ENCODE measurements at regions not wholly inside any gene's neighbourhood (a gene's known extent, or its start where the extent isn't known, plus 50 kb on each side); places are given as distances from the start of the nearest gene placed in this dataset.

DNA sequence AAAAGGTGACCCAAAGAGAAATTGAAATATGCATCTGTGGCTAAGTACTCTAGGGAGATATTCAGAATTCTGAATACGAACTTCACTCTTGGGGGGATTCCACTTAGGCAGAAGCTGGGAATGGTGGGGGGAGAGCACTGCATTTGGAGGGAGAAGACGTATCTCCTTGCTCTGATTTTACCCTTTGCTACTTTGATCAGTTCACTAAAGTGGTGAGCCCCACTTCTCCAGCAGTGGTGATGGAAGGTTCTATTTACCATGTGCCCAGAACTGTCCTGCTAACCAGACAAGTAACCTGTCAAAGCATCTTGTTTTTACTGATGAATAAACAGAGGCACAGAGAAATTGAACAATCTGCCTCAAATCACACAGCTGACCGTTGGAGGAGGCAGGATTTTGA is 483.4 kb downstream of the SIPA1L2 start:
- Histone ChIP-seq H4K20me1 (ENCODE audit: insufficient read depth) (no peaks in the 10 kb centered on the region), H3K79me2 (replicated peaks; ENCODE audit: insufficient read depth, low read length) (no peaks in the 10 kb centered on the region), H3K36me3 (ENCODE audit: insufficient read depth, low read length) (no peaks in the 10 kb centered on the region), H3K27me3 (ENCODE audit: insufficient read depth, low read depth, low read length) (no peaks in the 10 kb centered on the region), H3K27ac (ENCODE audit: low read length) (no peak overlapping the region), H2AFZ (ENCODE audit: low read depth, low read length) (no peak overlapping the region), H3K9me2 (ENCODE audit: insufficient read depth, low read length) (no peaks in the 10 kb centered on the region), H3F3A (ENCODE audit: insufficient read depth, low read length, poor library complexity, severe bottlenecking) (no peaks in the 10 kb centered on the region), H3K4me2 (ENCODE audit: low read length) (no peak overlapping the region), H3K9me3 (ENCODE audit: low read length) (no peaks in the 10 kb centered on the region), H3K9ac (ENCODE audit: low read length) (no peak overlapping the region), H3K4me3 (ENCODE audit: low read length) (no peak overlapping the region)
- no peak for TF ChIP-seq MXI1 (conservative IDR thresholded peaks at IDR 0.05; ENCODE audit: poor library complexity, severe bottlenecking)

DNA sequence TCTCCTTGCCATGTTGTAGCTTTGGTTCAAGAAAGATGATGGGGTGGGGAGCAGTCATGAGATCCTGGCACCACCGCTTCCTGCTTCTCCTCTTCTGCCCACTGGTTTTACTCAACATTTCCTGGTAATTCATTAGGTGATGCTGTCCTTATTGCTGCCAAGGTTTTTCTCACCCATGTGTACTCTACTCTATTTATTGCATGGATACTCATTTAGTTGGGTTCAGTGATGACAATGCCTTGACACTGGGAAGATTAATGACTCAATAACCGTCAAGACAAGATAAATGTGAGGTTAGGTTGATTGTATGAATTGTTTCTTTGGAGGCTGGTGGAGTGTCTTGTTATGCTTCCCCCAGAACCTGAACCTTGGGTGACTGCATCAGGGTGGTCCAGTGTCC is 484.2 kb downstream of the SIPA1L2 start:
- Histone ChIP-seq H2AFZ (ENCODE audit: low read depth, low read length) (no peak overlapping the region), H3K4me2 (ENCODE audit: low read length) (no peak overlapping the region), H3K9ac (ENCODE audit: low read length) (no peak overlapping the region), H3K36me3 (ENCODE audit: insufficient read depth, low read length) (no peaks in the 10 kb centered on the region), H3F3A (ENCODE audit: insufficient read depth, low read length, poor library complexity, severe bottlenecking) (no peaks in the 10 kb centered on the region), H3K9me3 (ENCODE audit: low read length) (no peaks in the 10 kb centered on the region), H3K9me2 (ENCODE audit: insufficient read depth, low read length) (no peaks in the 10 kb centered on the region), H3K27me3 (ENCODE audit: insufficient read depth, low read depth, low read length) (no peaks in the 10 kb centered on the region), H3K4me3 (ENCODE audit: low read length) (no peak overlapping the region), H3K79me2 (replicated peaks; ENCODE audit: insufficient read depth, low read length) (no peaks in the 10 kb centered on the region), H4K20me1 (ENCODE audit: insufficient read depth) (no peaks in the 10 kb centered on the region), H3K27ac (ENCODE audit: low read length) (no peak overlapping the region)
- TF ChIP-seq EP300 (conservative IDR thresholded peaks at IDR 0.05; ENCODE audit: poor library complexity, severe bottlenecking): no peak
- TF ChIP-seq, protein P1, sequence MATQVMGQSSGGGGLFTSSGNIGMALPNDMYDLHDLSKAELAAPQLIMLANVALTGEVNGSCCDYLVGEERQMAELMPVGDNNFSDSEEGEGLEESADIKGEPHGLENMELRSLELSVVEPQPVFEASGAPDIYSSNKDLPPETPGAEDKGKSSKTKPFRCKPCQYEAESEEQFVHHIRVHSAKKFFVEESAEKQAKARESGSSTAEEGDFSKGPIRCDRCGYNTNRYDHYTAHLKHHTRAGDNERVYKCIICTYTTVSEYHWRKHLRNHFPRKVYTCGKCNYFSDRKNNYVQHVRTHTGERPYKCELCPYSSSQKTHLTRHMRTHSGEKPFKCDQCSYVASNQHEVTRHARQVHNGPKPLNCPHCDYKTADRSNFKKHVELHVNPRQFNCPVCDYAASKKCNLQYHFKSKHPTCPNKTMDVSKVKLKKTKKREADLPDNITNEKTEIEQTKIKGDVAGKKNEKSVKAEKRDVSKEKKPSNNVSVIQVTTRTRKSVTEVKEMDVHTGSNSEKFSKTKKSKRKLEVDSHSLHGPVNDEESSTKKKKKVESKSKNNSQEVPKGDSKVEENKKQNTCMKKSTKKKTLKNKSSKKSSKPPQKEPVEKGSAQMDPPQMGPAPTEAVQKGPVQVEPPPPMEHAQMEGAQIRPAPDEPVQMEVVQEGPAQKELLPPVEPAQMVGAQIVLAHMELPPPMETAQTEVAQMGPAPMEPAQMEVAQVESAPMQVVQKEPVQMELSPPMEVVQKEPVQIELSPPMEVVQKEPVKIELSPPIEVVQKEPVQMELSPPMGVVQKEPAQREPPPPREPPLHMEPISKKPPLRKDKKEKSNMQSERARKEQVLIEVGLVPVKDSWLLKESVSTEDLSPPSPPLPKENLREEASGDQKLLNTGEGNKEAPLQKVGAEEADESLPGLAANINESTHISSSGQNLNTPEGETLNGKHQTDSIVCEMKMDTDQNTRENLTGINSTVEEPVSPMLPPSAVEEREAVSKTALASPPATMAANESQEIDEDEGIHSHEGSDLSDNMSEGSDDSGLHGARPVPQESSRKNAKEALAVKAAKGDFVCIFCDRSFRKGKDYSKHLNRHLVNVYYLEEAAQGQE (IDR thresholded peaks at IDR 0.05; ENCODE audit: borderline replicate concordance): no peak
- TF ChIP-seq RAD21 (conservative IDR thresholded peaks at IDR 0.05): no peak

DNA sequence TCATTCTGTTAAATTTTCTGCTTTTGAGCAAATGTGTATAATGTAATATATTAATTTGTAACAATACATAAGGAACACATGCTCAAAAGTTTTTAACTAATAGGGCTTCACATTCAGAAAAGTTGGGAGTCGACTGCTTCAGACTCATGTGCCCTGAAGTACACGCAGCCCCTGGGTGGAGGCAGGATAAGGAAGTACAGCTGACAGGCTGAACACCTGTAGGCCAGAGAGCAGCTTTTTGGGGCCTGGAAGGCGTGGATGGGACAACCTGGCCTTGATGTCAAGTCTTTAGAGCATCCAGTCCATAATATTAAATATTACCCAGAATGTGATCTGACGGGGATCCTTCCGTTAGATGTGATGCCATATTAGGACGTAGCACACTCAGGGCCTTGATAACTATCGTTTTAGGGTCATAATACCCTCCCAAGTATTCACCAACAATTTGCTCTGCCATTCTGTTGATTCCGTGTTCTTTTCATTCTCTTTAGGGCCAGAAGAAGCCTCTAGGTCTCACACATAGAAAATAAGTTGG is 485.2 kb downstream of the SIPA1L2 start:
- H3F3A ChIP-seq (ENCODE audit: insufficient read depth, low read length, poor library complexity, severe bottlenecking): no peaks in the 10 kb centered on the region
- H3K4me2 ChIP-seq (ENCODE audit: low read length): no peak overlapping the region
- TF ChIP-seq EP300 (conservative IDR thresholded peaks at IDR 0.05; ENCODE audit: poor library complexity, severe bottlenecking): no peak
- TF ChIP-seq, protein P2, sequence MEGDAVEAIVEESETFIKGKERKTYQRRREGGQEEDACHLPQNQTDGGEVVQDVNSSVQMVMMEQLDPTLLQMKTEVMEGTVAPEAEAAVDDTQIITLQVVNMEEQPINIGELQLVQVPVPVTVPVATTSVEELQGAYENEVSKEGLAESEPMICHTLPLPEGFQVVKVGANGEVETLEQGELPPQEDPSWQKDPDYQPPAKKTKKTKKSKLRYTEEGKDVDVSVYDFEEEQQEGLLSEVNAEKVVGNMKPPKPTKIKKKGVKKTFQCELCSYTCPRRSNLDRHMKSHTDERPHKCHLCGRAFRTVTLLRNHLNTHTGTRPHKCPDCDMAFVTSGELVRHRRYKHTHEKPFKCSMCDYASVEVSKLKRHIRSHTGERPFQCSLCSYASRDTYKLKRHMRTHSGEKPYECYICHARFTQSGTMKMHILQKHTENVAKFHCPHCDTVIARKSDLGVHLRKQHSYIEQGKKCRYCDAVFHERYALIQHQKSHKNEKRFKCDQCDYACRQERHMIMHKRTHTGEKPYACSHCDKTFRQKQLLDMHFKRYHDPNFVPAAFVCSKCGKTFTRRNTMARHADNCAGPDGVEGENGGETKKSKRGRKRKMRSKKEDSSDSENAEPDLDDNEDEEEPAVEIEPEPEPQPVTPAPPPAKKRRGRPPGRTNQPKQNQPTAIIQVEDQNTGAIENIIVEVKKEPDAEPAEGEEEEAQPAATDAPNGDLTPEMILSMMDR (IDR thresholded peaks at IDR 0.05; ENCODE audit: poor library complexity, severe bottlenecking): no peak
- TF ChIP-seq, protein P1 (IDR thresholded peaks at IDR 0.05; ENCODE audit: borderline replicate concordance): no peak
- no peak for TF ChIP-seq EZH2 (IDR thresholded peaks at IDR 0.05; ENCODE audit: borderline replicate concordance, insufficient read depth, low read length, poor library complexity, severe bottlenecking)
- no peak for TF ChIP-seq MXI1 (conservative IDR thresholded peaks at IDR 0.05; ENCODE audit: poor library complexity, severe bottlenecking)
- TF ChIP-seq POLR2AphosphoS5 (IDR thresholded peaks at IDR 0.05): no peak
- no peak overlapping the region for H3K27ac ChIP-seq (ENCODE audit: low read length)
- no peaks in the 10 kb centered on the region for H4K20me1 ChIP-seq (ENCODE audit: insufficient read depth)
- no peaks in the 10 kb centered on the region for H3K79me2 ChIP-seq (replicated peaks; ENCODE audit: insufficient read depth, low read length)
- H3K4me3 ChIP-seq (ENCODE audit: low read length): no peak overlapping the region
- H3K9me2 ChIP-seq (ENCODE audit: insufficient read depth, low read length): no peaks in the 10 kb centered on the region
- no peak overlapping the region for H3K9ac ChIP-seq (ENCODE audit: low read length)
- no peak overlapping the region for H2AFZ ChIP-seq (ENCODE audit: low read depth, low read length)
- no peaks in the 10 kb centered on the region for H3K9me3 ChIP-seq (ENCODE audit: low read length)
- H3K27me3 ChIP-seq (ENCODE audit: insufficient read depth, low read depth, low read length): no peaks in the 10 kb centered on the region
- no peaks in the 10 kb centered on the region for H3K36me3 ChIP-seq (ENCODE audit: insufficient read depth, low read length)
